Renal pelvis (tissue), 1 donor: ENCODE measurements at regions not wholly inside any gene's neighbourhood (a gene's known extent, or its start where the extent isn't known, plus 50 kb on each side); places are given as distances from the start of the nearest gene placed in this dataset.

Source experiments
- DNase-seq: peaks from one replicate; pipeline ENCODE4 v3.0.0-alpha.2; 2013

DNA sequence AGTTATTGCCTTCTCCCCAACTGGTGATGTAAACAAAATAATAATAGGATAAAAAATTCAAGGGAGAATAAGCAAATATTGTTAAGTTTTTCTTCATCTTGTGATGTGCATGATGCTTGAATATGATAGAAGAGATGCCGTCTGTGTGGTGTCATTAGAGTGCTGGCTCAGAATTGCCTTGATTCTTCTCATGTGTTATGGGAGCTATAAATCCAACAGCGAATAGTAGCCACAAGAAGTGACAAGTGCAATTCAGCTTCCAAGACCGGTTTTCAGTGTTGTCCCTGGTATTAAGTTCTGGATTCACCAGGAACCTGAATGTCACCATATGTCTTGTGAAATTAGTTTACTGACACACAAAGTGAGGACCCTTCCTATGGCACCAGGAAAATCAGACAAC lies 547.0 kb downstream of the NSUN3 start:
- DNase-seq: no peak

DNA sequence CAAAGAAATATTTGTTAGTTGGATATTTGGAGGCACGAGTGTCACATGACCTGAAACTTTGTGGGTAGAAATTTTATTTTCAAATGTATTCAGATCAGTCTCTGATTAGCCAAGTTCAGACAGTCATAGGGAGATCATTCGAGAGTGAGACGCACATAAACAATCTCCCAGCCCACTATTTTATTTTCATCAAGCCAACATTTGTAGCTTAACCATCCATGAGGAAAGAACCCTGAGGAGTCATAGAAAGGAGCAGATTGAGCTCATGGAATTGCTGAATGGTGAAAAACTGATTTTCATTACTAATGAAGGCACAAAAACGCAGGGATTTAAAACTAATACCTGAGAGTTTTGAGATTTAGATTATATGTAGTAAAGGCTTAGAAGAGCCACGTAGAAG lies 548.7 kb downstream of the NSUN3 start:
- no peak for DNase-seq

DNA sequence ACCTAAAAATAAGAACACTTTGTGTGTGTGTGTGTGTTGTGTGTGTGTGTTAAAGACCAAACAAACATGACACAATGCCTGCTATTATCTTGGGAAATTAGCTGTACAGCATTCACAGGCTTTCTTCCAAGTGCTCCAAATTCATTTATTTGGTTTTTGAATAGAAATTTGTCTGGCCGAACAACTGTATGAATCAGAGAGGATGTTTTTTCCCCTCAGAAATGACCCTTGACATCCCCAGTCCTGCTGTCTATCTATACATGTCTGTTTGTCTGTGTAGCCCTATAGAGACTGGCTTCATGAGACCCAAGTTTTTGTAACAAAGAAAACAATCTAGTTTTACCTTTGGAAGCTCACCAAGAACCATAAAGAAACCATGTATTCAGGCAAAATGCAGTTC lies 549.8 kb downstream of the NSUN3 start:
- no peak for DNase-seq

DNA sequence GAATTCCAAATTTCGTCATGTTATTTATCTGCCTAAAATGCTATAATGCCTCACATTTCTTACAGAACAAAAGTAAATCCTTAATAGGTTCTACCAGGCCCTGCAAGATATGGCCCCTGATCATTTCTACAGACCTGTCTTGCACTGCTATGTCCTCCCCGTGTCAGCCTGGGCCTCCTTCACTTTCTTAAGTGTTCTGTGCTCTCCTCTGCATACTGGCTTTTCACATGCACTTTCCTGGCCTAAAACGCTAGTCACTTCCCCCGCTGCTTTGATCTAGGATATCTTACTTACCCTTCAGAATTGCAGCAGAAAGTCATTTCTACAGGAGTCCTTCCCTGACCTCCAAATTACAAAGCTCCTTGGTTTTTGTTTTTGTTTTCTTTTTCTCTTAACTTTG lies 551.3 kb downstream of the NSUN3 start:
- DNase-seq: no peak

DNA sequence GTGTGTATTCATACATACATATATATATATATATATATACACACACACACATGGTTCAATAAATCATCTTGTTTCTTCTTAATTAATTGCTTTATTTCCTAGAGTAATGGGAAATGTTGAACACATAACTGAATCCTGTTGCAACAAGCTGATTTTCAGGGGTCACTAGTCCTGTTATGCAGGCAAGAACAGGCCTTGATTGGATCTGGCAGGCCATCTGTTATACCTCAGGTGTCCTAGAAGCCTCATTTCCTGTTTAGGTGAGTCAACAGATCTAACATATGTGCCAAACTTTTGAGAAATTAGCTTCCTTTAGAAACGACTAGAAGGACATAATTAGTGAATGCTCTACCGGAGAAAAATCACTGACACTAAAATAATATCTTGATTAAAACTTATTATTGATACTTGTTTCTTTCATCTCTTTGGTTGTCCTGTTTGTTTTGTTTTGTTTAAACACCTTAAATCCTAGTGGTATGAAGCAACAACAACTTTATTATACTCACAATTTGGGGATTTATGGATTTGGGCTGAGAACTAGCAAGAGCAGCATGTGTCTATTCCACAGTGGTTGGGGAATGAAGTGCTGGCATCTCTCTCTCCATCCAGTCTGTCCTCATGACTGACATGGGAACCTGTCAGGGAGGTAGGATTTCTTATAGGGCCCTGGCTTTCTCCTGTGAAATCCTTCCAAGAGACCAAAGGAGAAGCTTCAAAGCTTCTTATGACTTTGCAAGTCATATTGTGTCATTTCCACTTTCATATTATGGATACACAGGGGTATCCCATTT lies 552.6 kb downstream of the NSUN3 start:
- no peak for DNase-seq

DNA sequence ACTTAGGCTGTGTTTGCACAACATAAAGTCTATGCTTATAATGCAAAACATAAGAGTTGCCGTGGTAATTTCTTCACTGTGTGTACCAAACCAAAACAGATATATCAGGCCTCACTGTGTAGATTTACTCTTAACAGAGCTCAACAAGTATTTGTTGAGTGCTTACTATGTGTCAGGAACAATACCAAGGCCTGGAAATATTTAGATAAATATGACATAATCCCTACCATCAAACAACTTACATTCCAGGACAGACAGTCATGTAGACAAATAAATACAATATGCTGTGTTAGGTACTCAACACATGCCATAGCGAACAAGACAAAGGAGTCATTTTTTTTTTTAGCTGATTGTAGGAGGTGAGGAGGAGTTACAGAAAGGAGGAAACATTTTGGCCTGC lies 554.0 kb downstream of the NSUN3 start:
- no peak for DNase-seq

DNA sequence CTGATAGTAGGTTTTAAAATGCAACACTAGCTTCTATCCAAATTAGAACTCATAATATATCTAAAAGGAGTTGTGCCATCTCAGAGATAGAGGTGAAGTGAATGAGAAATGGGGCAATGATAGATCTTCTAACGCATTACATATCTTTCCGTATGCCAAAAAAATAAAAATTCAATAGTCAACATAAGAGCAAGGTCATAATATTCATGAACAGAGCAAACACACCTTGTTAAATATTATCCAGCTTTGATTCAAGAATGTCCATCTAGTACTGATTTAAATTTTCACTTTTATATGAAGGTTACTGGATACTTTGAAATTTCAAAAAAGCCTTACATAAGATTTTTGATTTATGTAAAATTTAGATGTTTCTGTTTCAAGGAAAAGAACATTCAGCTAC lies 554.5 kb downstream of the NSUN3 start:
- DNase-seq: no peak

DNA sequence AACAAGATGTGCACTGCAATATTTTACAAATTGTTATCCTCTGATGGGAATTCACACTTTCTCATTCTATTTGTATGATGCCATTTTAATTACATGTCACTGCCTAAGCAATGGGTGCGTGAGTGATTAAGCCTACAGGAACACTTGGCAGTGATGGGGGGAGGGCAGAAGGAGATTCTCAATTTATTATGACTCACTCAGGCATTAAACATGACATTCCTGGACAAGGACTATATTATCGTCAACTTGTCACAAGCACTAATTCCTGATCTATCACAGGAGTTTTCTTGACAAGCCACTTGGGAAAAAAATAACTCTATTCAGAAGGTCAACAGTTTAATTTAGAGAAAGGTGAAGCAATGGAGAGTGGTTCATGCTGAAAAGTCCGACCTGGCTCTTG lies 556.8 kb downstream of the NSUN3 start:
- no peak for DNase-seq

DNA sequence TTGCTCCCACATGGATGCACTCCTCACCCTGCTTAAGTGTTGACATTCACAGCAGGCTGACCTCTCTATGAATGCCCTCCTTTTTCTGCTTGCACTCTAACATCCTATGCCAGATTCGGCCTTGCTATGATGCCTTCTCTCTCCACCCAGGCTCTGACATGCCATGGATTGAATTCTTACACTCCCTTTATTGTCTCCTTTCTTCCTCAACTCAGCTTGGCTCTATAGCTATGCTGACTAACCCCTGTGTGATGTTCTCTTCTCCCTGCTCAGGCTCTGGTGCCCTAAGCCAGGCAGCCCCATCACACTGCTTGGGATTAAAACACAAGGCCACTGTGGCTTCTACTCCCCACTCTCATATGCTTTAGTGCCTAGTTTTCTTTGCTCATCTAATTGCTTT lies 563.7 kb downstream of the NSUN3 start:
- DNase-seq: no peak

DNA sequence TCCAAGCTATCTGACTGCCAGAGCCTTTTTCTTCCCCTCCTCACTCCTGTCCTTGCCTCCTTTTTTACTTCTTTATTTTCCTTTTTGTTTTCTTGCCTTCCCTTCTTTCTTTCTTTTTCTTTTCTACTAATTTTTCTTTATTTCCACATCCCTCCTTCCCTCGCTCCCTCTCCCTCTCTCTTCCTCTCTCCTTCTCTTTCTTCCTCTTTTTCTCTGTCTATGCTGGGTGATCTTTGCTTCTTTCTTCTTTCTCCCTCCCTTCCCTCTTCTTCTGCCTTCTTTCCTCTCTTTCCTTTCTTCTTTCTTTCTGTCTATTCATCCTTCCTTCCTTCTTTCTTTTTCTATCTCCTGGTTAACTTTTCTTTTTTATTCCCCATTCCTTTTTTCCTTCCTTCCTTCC lies 564.8 kb downstream of the NSUN3 start:
- DNase-seq: no peak

DNA sequence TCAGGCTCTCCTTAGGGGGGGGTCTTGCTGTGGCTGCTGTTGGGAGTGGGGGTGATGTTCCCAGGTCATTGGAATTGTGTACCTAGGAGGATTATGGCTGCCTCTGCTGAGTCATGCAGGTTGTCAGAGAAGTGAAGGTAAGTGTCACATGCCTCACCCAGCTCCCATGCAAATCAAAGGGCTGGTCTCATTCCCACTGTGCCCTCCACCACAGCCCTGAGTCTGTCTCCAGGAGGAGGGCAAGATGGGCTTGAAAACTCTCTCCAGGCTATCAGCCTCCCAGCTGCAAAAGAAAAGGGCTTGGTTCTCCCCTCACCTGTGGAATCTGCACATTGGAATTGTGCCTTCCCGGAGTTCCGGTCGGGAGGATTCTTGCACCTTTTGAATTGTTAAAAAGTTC lies 580.5 kb downstream of the NSUN3 start:
- no peak for DNase-seq

DNA sequence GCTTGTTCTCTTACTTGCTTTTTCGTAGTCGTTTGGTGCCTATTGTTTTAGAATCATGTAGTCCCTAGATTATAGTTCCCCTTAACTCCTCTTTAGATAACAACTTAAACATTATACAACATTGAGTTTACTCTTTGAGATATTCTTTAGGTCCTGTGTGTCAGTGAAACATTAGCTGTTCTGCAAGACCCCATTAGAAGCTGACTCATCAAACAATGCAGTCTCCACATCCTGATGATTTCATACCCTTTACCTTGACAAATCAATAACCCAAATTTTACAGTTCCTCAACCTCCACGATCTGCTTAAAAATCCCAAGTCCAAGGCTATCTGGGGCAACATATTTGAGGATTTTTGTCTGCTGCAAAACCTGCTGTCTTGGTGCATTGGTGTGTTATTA lies 582.9 kb downstream of the NSUN3 start:
- DNase-seq: no peak

DNA sequence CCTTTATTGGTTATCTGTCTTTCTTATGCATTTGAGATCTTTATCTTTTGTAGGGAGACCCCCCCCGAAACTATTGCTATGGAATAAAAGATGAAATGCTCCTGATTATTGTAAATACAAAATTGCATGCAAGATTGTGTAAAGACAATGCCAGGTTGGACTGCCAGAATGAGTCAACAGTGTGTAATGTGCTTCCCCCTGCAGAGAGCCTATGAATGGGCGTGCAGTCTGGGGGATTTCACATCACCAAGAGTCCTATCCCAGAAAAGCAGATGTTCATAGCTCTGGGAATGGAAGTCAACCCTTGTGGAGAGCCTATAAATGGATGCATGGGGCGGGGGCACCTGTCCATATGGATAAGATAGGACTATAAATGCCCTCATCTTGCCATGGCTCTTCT lies 584.3 kb downstream of the NSUN3 start:
- DNase-seq: no peak

DNA sequence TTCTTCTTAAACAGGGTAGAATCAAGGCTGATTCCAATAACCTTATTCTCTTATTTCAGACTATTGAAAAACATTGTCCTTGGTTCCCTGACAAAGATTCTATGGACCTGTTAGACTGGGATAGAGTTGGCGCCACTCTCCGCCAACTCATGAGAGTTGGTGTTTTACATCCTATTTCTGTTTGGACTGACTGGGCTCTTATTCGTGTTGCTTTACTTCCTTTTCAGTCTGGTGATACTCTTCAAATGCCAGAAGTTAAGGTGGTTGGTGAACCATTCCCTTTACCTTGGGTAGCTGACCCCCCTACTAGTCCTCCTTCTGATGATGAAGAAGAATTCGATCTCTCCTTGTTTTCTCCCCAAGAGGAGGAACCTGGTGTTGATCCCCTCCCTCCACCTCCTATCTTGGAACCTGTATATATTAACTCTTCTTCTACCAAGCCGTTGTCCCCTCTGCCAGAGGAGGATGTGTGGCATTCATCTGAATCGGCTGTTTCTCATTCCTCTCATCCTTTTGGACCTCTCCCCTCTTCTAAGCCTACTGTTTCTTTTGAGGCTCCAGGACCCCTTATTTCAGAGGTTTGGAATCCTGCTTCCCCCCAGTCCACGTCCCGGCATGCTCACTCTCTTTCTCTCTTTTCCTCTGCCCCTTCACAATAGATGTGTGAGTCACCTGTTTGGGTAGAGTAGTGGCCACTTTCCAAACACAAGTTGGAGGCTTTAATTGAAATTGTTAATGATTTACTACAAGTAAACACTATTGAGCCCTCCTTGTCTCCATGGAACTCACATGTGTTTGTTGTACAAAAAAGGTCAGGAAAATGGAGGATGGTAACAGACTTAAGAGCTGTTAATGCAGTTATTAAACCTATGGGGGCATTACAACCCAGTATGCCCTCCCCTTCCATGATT lies 585.7 kb downstream of the NSUN3 start:
- DNase-seq: peak; percentile 4

DNA sequence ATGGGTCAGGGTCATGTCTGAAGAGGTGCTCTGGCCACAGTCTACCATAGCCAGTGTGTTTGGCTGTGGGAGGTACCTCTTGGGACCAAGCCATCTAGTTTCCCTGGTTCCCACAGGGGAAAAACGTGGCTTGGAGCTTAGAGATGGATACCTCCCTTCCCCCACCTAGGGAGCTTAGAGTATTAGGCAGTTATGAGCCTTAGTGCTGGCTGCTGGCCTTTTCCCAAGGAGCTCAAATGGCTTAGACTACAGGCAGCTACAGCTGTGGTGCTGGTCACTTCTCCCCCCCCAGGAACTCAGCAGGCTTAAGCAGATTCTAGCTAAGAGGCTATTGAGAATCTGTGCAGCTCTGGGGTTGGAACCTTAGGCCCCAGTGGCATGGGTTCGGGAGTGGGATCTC lies 591.2 kb downstream of the NSUN3 start:
- no peak for DNase-seq

DNA sequence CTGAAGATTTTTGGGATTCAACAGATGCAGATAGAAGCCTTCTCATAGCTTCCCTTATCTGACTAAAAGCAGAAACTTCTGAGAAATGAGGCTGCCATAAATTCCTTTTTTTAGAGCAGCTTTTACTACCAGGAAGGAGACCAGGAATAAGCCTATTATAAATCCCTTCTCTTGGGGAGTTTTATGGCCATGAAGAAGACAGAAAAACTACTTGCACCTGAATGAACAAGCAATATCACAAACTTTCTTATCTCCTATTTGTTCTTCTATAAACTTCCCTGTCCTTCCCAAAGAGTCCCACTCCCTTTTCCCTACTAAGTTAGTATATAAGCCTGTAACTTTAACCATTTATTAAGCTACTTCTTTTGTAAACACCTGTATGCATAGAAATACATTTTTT lies 603.1 kb downstream of the NSUN3 start:
- DNase-seq: no peak

DNA sequence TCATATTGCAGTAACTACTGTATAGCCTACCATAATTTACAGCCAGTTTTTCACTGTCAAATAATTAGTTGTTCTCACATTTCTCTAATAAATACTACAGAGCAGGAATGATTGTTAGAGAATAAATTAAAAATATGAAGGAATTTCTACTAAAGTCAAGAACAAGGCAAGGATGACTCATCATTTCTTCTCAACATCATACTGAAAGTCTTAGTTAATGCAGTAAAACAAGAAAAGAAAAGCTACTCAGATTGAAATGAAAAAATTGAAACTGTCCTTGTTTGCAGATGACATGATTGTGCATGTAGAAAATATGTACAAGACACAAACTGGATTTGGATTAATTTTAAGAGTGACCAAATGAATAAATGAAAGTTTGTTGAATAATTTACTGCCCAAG lies 608.2 kb downstream of the NSUN3 start:
- DNase-seq: no peak

DNA sequence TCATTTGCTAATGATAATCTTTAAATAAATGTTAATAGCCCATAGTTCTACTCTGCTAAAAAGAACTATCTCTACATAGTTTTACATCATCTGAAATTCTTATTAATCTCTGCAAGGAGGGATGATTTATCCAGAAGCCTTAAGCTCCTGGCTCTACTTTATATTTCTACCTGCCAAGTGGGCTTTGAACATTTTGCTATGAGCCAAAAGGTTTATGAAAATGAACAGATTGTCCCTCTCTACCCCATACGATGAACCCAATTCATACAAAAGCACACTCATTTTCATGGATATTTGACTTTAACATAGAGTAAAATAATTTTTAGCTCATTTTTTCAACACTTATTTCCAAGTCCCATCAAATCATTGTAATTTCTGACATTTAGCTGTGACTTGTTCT lies 611.0 kb downstream of the NSUN3 start:
- no peak for DNase-seq

DNA sequence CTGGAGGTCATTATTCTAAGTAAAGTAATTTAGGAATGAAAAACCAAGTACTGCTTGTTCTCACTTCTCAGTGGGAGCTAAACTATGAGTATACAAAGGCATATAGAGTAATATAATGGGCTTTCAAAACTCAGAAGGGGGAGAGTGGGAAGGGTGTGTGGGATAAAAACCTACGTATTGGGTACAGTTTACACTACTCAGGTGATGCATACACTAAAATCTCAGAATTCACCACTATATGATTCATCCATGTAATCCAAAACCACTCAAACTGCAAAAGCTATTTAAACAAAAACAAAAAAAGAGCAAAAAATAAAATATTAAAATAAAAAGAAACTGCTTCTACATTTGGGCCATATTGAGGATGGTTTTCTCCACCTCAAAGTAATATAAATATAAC lies 623.3 kb downstream of the NSUN3 start:
- DNase-seq: no peak

DNA sequence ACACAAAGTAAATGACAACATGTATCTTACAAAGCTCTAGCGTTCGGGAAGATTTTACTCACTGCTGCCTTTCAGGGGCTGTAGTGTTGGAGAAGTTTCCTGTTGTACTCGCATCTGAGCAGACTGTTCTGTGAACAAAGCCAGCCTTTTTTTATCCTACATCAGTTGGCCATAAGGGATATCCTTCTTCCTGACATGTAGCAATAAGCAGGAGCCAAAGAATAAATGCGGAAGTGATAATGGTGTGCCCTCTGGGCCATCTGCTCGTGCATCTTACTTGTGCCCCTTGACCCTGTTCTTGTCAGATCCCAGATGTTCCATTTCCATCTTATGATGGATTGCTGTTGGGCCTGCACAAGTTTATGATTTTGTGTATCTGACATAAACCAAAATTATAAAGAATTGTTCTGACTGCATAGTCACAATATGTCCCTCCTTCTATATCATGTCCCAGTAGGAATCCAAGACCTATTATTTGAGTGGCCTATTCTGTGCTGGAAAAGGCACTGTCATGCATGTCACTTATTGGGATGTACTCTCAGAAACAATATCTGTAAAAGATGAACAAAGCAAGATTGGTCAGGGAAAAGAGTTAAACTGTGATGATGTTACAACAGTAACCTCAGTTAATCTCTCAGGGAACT lies 631.3 kb downstream of the NSUN3 start:
- DNase-seq: no peak

DNA sequence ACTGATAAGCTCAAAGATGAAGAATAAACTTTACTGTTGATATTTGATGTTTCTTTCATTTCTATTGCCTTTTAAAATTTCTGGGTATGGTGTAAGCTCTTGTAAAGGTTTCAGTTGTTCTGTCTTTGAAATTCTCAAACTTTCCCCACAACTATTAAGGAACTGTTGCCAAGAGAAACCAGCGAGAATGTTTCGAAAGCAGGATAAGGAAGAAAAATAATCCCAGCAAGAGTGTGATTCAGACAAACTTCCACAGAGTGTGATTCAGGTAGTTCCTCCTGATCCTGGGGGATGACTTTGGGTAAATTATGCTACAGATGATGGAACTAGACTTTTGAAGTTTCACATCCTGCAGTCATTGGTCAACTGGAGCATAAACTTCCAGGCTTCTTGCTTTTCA lies 632.0 kb downstream of the NSUN3 start:
- DNase-seq: no peak

DNA sequence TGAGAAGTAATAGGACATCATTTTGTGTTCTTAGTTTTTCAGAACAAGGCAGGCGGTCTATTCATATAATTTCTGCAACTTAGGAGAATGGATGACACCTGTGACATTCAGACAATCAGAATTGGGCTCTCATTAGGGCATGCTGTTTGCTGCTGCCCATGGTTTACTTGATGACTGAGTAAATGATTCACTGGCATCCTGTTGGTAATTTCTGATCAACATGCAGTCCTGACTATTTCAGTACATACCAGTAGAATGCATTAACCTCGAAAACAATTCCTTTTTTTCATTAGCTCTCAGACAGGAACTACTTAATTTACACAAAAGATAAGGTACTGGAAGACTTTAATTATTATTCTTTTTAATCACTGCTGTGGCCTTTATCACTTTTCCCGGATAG lies 641.6 kb downstream of the NSUN3 start:
- DNase-seq: no peak
